ENCODE measurements at regions not wholly inside any gene's neighbourhood (a gene's known extent, or its start where the extent isn't known, plus 50 kb on each side); places are given as distances from the start of the nearest gene placed in this dataset.
"Not testable (repeated sequence)": the region's sequence is repeated elsewhere in the genome, so short reads cannot be mapped to it uniquely, and the experiment has no call there.

- H3K27ac ChIP-seq; ATAC-seq (ENCODE audit: low FRiP score in 2 of 2); H3K36me3 ChIP-seq; H3K27me3 ChIP-seq; H3K4me3 ChIP-seq; H3K4me1 ChIP-seq; H3K9me3 ChIP-seq; DNase-seq: not testable (repeated sequence)
- WGBS, 2 donors: 88 to 100% methylated on average over 2 of the region's 2 CpGs
Observed at GRCh38 chrX:79919958-79920357, 94.6 kb upstream of the TBX22 start.

DNA sequence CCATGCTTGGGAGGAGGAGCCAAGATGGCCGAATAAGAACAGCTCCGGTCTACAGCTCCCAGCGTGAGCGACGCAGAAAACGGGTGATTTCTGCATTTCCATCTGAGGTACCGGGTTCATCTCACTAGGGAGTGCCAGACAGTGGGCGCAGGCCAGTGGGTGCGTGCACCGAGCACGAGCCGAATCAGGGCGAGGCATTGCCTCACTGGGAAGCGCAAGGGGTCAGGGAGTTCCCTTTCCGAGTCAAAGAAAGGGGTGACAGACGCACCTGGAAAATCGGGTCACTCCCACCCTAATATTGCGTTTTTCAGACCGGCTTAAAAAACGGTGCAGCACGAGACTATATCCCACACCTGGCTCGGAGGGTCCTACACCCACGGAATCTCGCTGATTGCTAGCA is 87.8 kb upstream of the TBX22 start:
- H3K4me1 ChIP-seq; H3K36me3 ChIP-seq; H3K27ac ChIP-seq; H3K9me3 ChIP-seq; ATAC-seq (ENCODE audit: low FRiP score in 2 of 2); H3K4me3 ChIP-seq; H3K27me3 ChIP-seq: not testable (repeated sequence)
- WGBS, 2 donors: 72 to 93% methylated on average over 24 of the region's 24 CpGs
- peak in 1 of 2 donors; percentile 2 for DNase-seq

DNA sequence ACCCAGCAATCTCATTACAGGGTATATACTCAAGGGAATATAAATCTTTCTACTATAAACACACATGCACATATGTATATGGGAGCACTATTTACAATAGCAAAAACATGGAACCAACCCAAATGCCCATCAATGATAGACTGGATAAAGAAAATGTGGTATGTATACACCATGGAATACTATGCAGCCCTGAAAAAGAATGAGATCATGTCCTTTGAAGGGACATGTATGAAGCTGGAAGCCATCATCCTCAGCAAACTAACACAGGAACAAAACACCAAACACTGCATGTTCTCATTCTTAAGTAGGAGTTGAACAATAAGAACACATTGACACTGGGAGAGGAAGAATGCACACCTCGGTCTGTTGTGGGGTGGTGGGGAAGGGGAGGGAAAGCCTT is 80.6 kb upstream of the TBX22 start:
- no peaks in the 10 kb centered on the region for H3K4me1 ChIP-seq
- peaks cover 0 to 4% (median 0%) of the 10 kb centered on the region in 4 donors for H3K9me3 ChIP-seq
- no peak overlapping the region for H3K4me3 ChIP-seq
- H3K36me3 ChIP-seq: no peaks in the 10 kb centered on the region
- no peak for TF ChIP-seq EP300 (IDR thresholded peaks at IDR 0.05)
- no peak for TF ChIP-seq POLR2AphosphoS5 (IDR thresholded peaks at IDR 0.05)
- TF ChIP-seq, protein P1, sequence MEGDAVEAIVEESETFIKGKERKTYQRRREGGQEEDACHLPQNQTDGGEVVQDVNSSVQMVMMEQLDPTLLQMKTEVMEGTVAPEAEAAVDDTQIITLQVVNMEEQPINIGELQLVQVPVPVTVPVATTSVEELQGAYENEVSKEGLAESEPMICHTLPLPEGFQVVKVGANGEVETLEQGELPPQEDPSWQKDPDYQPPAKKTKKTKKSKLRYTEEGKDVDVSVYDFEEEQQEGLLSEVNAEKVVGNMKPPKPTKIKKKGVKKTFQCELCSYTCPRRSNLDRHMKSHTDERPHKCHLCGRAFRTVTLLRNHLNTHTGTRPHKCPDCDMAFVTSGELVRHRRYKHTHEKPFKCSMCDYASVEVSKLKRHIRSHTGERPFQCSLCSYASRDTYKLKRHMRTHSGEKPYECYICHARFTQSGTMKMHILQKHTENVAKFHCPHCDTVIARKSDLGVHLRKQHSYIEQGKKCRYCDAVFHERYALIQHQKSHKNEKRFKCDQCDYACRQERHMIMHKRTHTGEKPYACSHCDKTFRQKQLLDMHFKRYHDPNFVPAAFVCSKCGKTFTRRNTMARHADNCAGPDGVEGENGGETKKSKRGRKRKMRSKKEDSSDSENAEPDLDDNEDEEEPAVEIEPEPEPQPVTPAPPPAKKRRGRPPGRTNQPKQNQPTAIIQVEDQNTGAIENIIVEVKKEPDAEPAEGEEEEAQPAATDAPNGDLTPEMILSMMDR (IDR thresholded peaks at IDR 0.05): no peak
- TF ChIP-seq POLR2A (IDR thresholded peaks at IDR 0.05): no peak
- DNase-seq (no peak), ATAC-seq (ENCODE audit: low FRiP score in 2 of 2) (no peak)
- WGBS, 2 donors: 0 to 92% methylated on average over 1 of the region's 1 CpG
- H3K27ac ChIP-seq: no peak overlapping the region
- H3K27me3 ChIP-seq: no peaks in the 10 kb centered on the region

DNA sequence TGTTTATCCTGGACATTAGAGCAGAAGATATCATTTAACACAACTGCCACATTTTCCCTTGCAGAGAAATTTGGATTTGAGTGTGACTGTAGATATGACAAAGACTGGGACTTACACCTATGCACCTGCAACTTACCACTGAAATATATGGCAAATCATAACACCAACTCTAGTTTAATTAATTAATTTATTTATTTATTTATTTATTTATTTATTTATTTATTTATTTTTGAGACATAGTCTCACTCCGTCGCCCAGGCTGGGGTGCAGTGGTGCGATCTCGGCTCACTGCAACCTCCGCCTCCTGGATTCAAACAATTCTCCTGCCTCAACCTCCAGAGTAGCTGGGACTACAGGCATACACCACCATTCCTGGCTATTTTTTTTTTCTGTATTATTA is 50.4 kb upstream of the TBX22 start:
- 91 to 94% methylated on average over 5 of the region's 5 CpGs for WGBS, 2 donors
- not testable (repeated sequence) for ATAC-seq (ENCODE audit: low FRiP score in 2 of 2); H3K9me3 ChIP-seq; DNase-seq; H3K4me3 ChIP-seq; H3K36me3 ChIP-seq; H3K4me1 ChIP-seq; H3K27me3 ChIP-seq; H3K27ac ChIP-seq
